Caco-2 (cell line): ENCODE measurements at regions not wholly inside any gene's neighbourhood (a gene's known extent, or its start where the extent isn't known, plus 50 kb on each side); places are given as distances from the start of the nearest gene placed in this dataset.

ENCODE experiments used
- BruUV-seq: library from RNA; stranded (reverse); fragments of 400-500 nt; replicated peaks from 2 replicates; lab custom pipeline; 2021; lab: Mats Ljungman, UMichigan
- CTCF ChIA-PET: fragments of 300-600 bp; sonication (Branson Sonifier 250); formaldehyde crosslinking; loops from one replicate; lab custom pipeline; 2022; ENCODE audit warnings: antibody characterized with exemption; lab: Charles Lee
- POLR2A ChIA-PET: fragments of 300-600 bp; sonication (Branson Sonifier 250); formaldehyde crosslinking; loops from one replicate; lab custom pipeline; 2022; ENCODE audit warnings: antibody characterized with exemption; lab: Charles Lee
- DNase-seq, 2 experiments: peaks; one replicate each; pipeline versions ENCODE4 v3.0.0 to v3.0.0-alpha.2; 2020 to 2022
- H3K27me3 ChIP-seq: replicated peaks from 2 replicates; pipeline ENCODE4 v1.6.0; 2011; ENCODE audit warnings: low read length; ENCODE audit not compliant: control insufficient read depth, insufficient read depth
- H3K36me3 ChIP-seq: 2 replicates; pipeline ENCODE4 v1.5.1; 2011; ENCODE audit warnings: low read length; ENCODE audit not compliant: control insufficient read depth, insufficient read depth
- H3K4me1 ChIP-seq: fragments of 250-450 bp; sonication (Bioruptor Pico); 2 replicates; pipeline ENCODE4 v1.5.1; 2020; ENCODE audit warnings: mild to moderate bottlenecking
- H3K4me3 ChIP-seq: 2 replicates; pipeline ENCODE4 v1.5.1; 2011; ENCODE audit warnings: low read depth, mild to moderate bottlenecking, control low read depth, low read length
- H3K9me3 ChIP-seq: fragments of 250-450 bp; sonication (Bioruptor Pico); 2 replicates; pipeline ENCODE4 v1.5.1; 2020; ENCODE audit warnings: mild to moderate bottlenecking, moderate library complexity
- H3K27ac Mint-ChIP-seq: one replicate; pipeline ENCODE4 v1.8.0; 2022; ENCODE audit warnings: mixed read lengths; ENCODE audit not compliant: unreplicated experiment
- H3K27me3 Mint-ChIP-seq: one replicate; pipeline ENCODE4 v1.8.0; 2022; ENCODE audit warnings: mixed read lengths; ENCODE audit not compliant: insufficient read depth, unreplicated experiment
- H3K36me3 Mint-ChIP-seq: one replicate; pipeline ENCODE4 v1.8.0; 2022; ENCODE audit warnings: mild to moderate bottlenecking, mixed read lengths; ENCODE audit not compliant: insufficient read depth, unreplicated experiment
- H3K4me1 Mint-ChIP-seq: one replicate; pipeline ENCODE4 v1.8.0; 2022; ENCODE audit warnings: low read depth, mixed read lengths; ENCODE audit not compliant: unreplicated experiment
- H3K4me3 Mint-ChIP-seq: one replicate; pipeline ENCODE4 v1.8.0; 2022; ENCODE audit warnings: mild to moderate bottlenecking, moderate library complexity, mixed read lengths; ENCODE audit not compliant: unreplicated experiment
- H3K9me3 Mint-ChIP-seq: one replicate; pipeline ENCODE4 v1.8.0; 2022; ENCODE audit warnings: mixed read lengths; ENCODE audit not compliant: unreplicated experiment
- CTCF ChIP-seq, 2 experiments: fragments of 200-600 bp in 1 of 2; IDR thresholded peaks; 1 replicate in 1 of 2; 2 replicates in 1 of 2; pipeline versions ENCODE4 v1.5.1 to v1.8.0; 2011 to 2022; ENCODE audit warnings: antibody characterized with exemption in 1 of 2, control low read depth in 1 of 2, inconsistent platforms in 1 of 2, low read depth in 1 of 2, low read length in 1 of 2, mild to moderate bottlenecking in 1 of 2, moderate library complexity in 1 of 2; ENCODE audit not compliant: insufficient read depth in 1 of 2, severe bottlenecking in 1 of 2, unreplicated experiment in 1 of 2
- intact Hi-C: fragments of 100-400 bp; cut with micrococcal nuclease; formaldehyde crosslinking; loops from one replicate; pipeline ENCODE4 v1.10.0; 2022; ENCODE audit not compliant: unreplicated experiment

GRCh38 chr20:60422848-60423247 lies 464.6 kb downstream of the CDH26 start:
- CTCF ChIA-PET = no interaction called here
- H3K4me1 ChIP-seq = no peaks in the 10 kb centered on the region
- Mint-ChIP-seq H3K9me3 (no peaks in the 10 kb centered on the region), H3K27me3 (peaks cover 11% of the 10 kb centered on the region), H3K4me3 (no peak overlapping the region), H3K27ac (no peak overlapping the region), H3K4me1 (no peaks in the 10 kb centered on the region), H3K36me3 (no peaks in the 10 kb centered on the region)
- TF ChIP-seq CTCF (IDR thresholded peaks at IDR 0.05; ENCODE audit: insufficient read depth in 1 of 2, low read depth in 1 of 2, low read length in 1 of 2, severe bottlenecking in 1 of 2, unreplicated experiment in 1 of 2) = no peak
- no peaks in the 10 kb centered on the region for H3K36me3 ChIP-seq
- no peak overlapping the region for H3K4me3 ChIP-seq
- POLR2A ChIA-PET = interaction anchor here (0.7 kb wide), 1 partner anchor 363 kb away, joined by 5 read pairs; no protein-coding TSS in a partner anchor
- BruUV-seq = no TSS peak
- no peaks in the 10 kb centered on the region for H3K27me3 ChIP-seq
- DNase-seq = no peak
- H3K9me3 ChIP-seq = no peaks in the 10 kb centered on the region
- intact Hi-C loops = no loop called here

DNA sequence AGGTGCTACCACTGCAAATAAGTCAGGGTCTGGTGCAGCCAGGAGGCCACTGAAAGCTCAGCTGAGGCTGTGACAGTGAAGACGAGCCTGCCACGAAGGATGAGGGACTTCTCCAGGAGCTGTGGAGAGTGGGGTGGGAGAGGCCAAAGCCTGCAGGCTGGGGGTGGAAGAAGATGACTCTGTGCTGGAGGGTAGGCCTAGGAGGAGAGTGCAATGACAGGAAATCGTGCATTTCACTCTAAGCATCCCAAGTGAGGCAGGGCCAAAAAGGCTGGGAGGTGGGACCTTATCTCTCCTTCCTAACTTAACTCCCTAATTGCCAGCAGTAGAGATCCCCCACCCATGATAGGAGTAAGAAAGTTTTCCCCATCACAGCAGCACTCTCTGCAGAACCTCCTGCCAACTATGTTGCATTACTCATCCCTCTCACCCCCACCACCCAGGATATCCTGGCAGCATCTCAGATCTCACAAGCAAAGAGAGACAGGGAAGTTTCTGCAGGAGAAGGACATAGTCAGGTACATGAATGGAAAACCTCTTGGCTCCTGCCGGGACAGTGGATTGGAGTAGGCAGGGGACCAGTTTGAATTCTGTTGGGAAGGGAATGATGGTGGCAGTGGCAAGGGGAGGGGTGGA lies 466.2 kb downstream of the CDH26 start:
- no peak overlapping the region for H3K27ac Mint-ChIP-seq
- CTCF ChIA-PET = no interaction called here
- H3K4me1 Mint-ChIP-seq = no peaks in the 10 kb centered on the region
- H3K4me3 Mint-ChIP-seq = no peak overlapping the region
- no peaks in the 10 kb centered on the region for H3K9me3 ChIP-seq
- POLR2A ChIA-PET = no interaction called here
- H3K4me3 ChIP-seq = no peak overlapping the region
- no peak for DNase-seq
- no peaks in the 10 kb centered on the region for H3K27me3 ChIP-seq
- H3K36me3 Mint-ChIP-seq = no peaks in the 10 kb centered on the region
- H3K4me1 ChIP-seq = no peaks in the 10 kb centered on the region
- peaks cover 14% of the 10 kb centered on the region for H3K27me3 Mint-ChIP-seq
- H3K9me3 Mint-ChIP-seq = no peaks in the 10 kb centered on the region
- no peak for TF ChIP-seq CTCF (IDR thresholded peaks at IDR 0.05; ENCODE audit: insufficient read depth in 1 of 2, low read depth in 1 of 2, low read length in 1 of 2, severe bottlenecking in 1 of 2, unreplicated experiment in 1 of 2)
- H3K36me3 ChIP-seq = no peaks in the 10 kb centered on the region
- intact Hi-C loops = no loop called here
- no TSS peak for BruUV-seq

GRCh38 chr20:60427516-60427915 lies 469.3 kb downstream of the CDH26 start:
- no TSS peak for BruUV-seq

More at GRCh38 chr20:60427516-60427915, 469.3 kb downstream of the CDH26 start:
- CTCF ChIA-PET = no interaction called here
- no peaks in the 10 kb centered on the region for H3K4me1 ChIP-seq
- no peak overlapping the region for H3K4me3 ChIP-seq
- peak in 1 of 2 experiments; percentile 21 for DNase-seq
- no peaks in the 10 kb centered on the region for H3K36me3 Mint-ChIP-seq
- H3K9me3 Mint-ChIP-seq = no peaks in the 10 kb centered on the region
- POLR2A ChIA-PET = no interaction called here
- H3K27me3 ChIP-seq = no peaks in the 10 kb centered on the region
- no peak overlapping the region for H3K4me3 Mint-ChIP-seq
- H3K9me3 ChIP-seq = no peaks in the 10 kb centered on the region
- peaks cover 23% of the 10 kb centered on the region for H3K27me3 Mint-ChIP-seq
- TF ChIP-seq CTCF (IDR thresholded peaks at IDR 0.05; ENCODE audit: insufficient read depth in 1 of 2, low read depth in 1 of 2, low read length in 1 of 2, severe bottlenecking in 1 of 2, unreplicated experiment in 1 of 2) = no peak
- H3K36me3 ChIP-seq = no peaks in the 10 kb centered on the region
- H3K4me1 Mint-ChIP-seq = no peaks in the 10 kb centered on the region
- no peak overlapping the region for H3K27ac Mint-ChIP-seq
- intact Hi-C loops = no loop called here
